CD8-positive, alpha-beta memory T cell (primary cell): ENCODE measurements at regions not wholly inside any gene's neighbourhood (a gene's known extent, or its start where the extent isn't known, plus 50 kb on each side); places are given as distances from the start of the nearest gene placed in this dataset.

Experiments used
- CTCF ChIA-PET: fragments of 350-600 bp; sonication (Branson Sonifier 250); formaldehyde crosslinking; loops from one replicate; lab custom pipeline; 2021; ENCODE audit warnings: antibody characterized with exemption; lab: Charles Lee
- POLR2A ChIA-PET: fragments of 350-600 bp; sonication (Branson Sonifier 250); formaldehyde crosslinking; loops from one replicate; lab custom pipeline; 2021; ENCODE audit warnings: antibody characterized with exemption; lab: Charles Lee
- DNase-seq, 5 donors: peaks; one replicate each; pipeline versions ENCODE4 v3.0.0 to v3.0.0-alpha.2; 2020 to 2022; ENCODE audit warnings: mixed read lengths in 1 of 5
- H3K27ac ChIP-seq: one replicate; pipeline ENCODE4 v1.7.0; 2013; ENCODE audit warnings: low read depth, mild to moderate bottlenecking, low read length, moderate library complexity
- H3K27me3 ChIP-seq: 2 replicates; pipeline ENCODE4 v1.7.0; 2013; ENCODE audit warnings: low read length, mild to moderate bottlenecking; ENCODE audit not compliant: insufficient read depth, poor library complexity, severe bottlenecking
- H3K36me3 ChIP-seq: 2 replicates; pipeline ENCODE4 v1.7.0; 2013; ENCODE audit warnings: mild to moderate bottlenecking, low read length, moderate library complexity; ENCODE audit not compliant: insufficient read depth
- H3K4me1 ChIP-seq: 2 replicates; pipeline ENCODE4 v1.7.0; 2013; ENCODE audit warnings: mild to moderate bottlenecking, low read length, moderate library complexity; ENCODE audit not compliant: insufficient read depth
- H3K4me3 ChIP-seq: 2 replicates; pipeline ENCODE4 v1.7.0; 2013; ENCODE audit warnings: mild to moderate bottlenecking, low read length
- H3K9me3 ChIP-seq: 2 replicates; pipeline ENCODE4 v1.7.0; 2013; ENCODE audit warnings: mild to moderate bottlenecking, low read length
- H3K27ac Mint-ChIP-seq, 8 donors: one replicate each; pipeline ENCODE4 v1.8.0; 2020 to 2021; ENCODE audit warnings: mixed read lengths in 8 of 8, mild to moderate bottlenecking in 6 of 8, inconsistent platforms in 3 of 8, moderate library complexity in 3 of 8
- H3K27me3 Mint-ChIP-seq, 2 donors: one replicate each; pipeline ENCODE4 v1.8.0; 2020 to 2021; ENCODE audit warnings: mixed read lengths in 2 of 2, mild to moderate bottlenecking in 1 of 2, moderate library complexity in 1 of 2
- H3K36me3 Mint-ChIP-seq, 3 donors: one replicate each; pipeline ENCODE4 v1.8.0; 2020 to 2021; ENCODE audit warnings: mixed read lengths in 3 of 3, inconsistent platforms in 1 of 3, mild to moderate bottlenecking in 1 of 3
- H3K4me1 Mint-ChIP-seq, 3 donors: one replicate each; pipeline ENCODE4 v1.8.0; 2020 to 2021; ENCODE audit warnings: mixed read lengths in 3 of 3, inconsistent platforms in 1 of 3, mild to moderate bottlenecking in 1 of 3
- H3K4me3 Mint-ChIP-seq, 7 donors: one replicate each; pipeline ENCODE4 v1.8.0; 2020 to 2021; ENCODE audit warnings: mixed read lengths in 7 of 7, mild to moderate bottlenecking in 6 of 7, moderate library complexity in 4 of 7, inconsistent platforms in 2 of 7
- H3K9me3 Mint-ChIP-seq, 5 donors: one replicate each; pipeline ENCODE4 v1.8.0; 2020 to 2022; ENCODE audit warnings: mixed read lengths in 5 of 5, mild to moderate bottlenecking in 3 of 5, moderate library complexity in 2 of 5, inconsistent platforms in 1 of 5

- Histone ChIP-seq H3K36me3 (no peaks in the 10 kb centered on the region), H3K9me3 (no peaks in the 10 kb centered on the region), H3K4me1 (no peaks in the 10 kb centered on the region), H3K4me3 (no peak overlapping the region), H3K27ac (no peak overlapping the region), H3K27me3 (no peaks in the 10 kb centered on the region)
- peaks cover 0 to 1% of the 10 kb centered on the region in 2 donors for H3K27me3 Mint-ChIP-seq
- no peak overlapping the region for H3K27ac Mint-ChIP-seq
- H3K36me3 Mint-ChIP-seq = peaks cover 0 to 4% (median 0%) of the 10 kb centered on the region in 3 donors
- ChIA-PET CTCF (no interaction called here), POLR2A (no interaction called here)
- no peaks in the 10 kb centered on the region for H3K4me1 Mint-ChIP-seq
- H3K4me3 Mint-ChIP-seq = no peak overlapping the region
- H3K9me3 Mint-ChIP-seq = no peaks in the 10 kb centered on the region
- DNase-seq = no peak
Observed at GRCh38 chrX:150018931-150019361, 80.7 kb upstream of the EOLA2 start.

GRCh38 chrX:150028692-150029091 is 90.4 kb upstream of the EOLA2 start:
- Histone ChIP-seq H3K4me3 (no peak overlapping the region), H3K9me3 (no peaks in the 10 kb centered on the region), H3K27ac (no peak overlapping the region), H3K27me3 (no peaks in the 10 kb centered on the region), H3K36me3 (no peaks in the 10 kb centered on the region), H3K4me1 (no peaks in the 10 kb centered on the region)
- ChIA-PET POLR2A (no interaction called here), CTCF (no interaction called here)
- Mint-ChIP-seq H3K4me3 (no peak overlapping the region), H3K9me3 (peaks cover 0 to 13% (median 8%) of the 10 kb centered on the region in 5 donors), H3K27me3 (peaks cover 0 to 4% of the 10 kb centered on the region in 2 donors), H3K27ac (no peak overlapping the region), H3K36me3 (peaks cover 0 to 13% (median 2%) of the 10 kb centered on the region in 3 donors), H3K4me1 (peaks cover 4 to 9% (median 8%) of the 10 kb centered on the region in 3 donors)
- DNase-seq = no peak

- Mint-ChIP-seq H3K9me3 (peaks cover 10 to 13% (median 11%) of the 10 kb centered on the region in 5 donors), H3K27me3 (peaks cover 0 to 8% of the 10 kb centered on the region in 2 donors), H3K27ac (peak overlapping the region in 1 of 8 donors; percentile 1), H3K36me3 (peaks cover 0 to 7% (median 0%) of the 10 kb centered on the region in 3 donors), H3K4me3 (no peak overlapping the region), H3K4me1 (peaks cover 4 to 9% (median 8%) of the 10 kb centered on the region in 3 donors)
- no peaks in the 10 kb centered on the region for H3K27me3 ChIP-seq
- H3K4me3 ChIP-seq = no peak overlapping the region
- no peak overlapping the region for H3K27ac ChIP-seq
- CTCF ChIA-PET = no interaction called here
- H3K36me3 ChIP-seq = no peaks in the 10 kb centered on the region
- POLR2A ChIA-PET = no interaction called here
- H3K9me3 ChIP-seq = no peaks in the 10 kb centered on the region
- DNase-seq = no peak
- no peaks in the 10 kb centered on the region for H3K4me1 ChIP-seq
Observed at GRCh38 chrX:150032742-150033141, 94.5 kb upstream of the EOLA2 start.

GRCh38 chrX:150034788-150035187 is 96.5 kb upstream of the EOLA2 start:
- Histone ChIP-seq H3K4me3 (no peak overlapping the region), H3K27me3 (no peaks in the 10 kb centered on the region), H3K36me3 (no peaks in the 10 kb centered on the region), H3K4me1 (no peaks in the 10 kb centered on the region), H3K9me3 (no peaks in the 10 kb centered on the region), H3K27ac (no peak overlapping the region)
- Mint-ChIP-seq H3K9me3 (peaks cover 4 to 13% (median 10%) of the 10 kb centered on the region in 5 donors), H3K27ac (no peak overlapping the region), H3K36me3 (peaks cover 0 to 3% (median 0%) of the 10 kb centered on the region in 3 donors), H3K27me3 (peaks cover under 1 to 9% of the 10 kb centered on the region in 2 donors), H3K4me1 (no peaks in the 10 kb centered on the region), H3K4me3 (no peak overlapping the region)
- POLR2A ChIA-PET = no interaction called here
- DNase-seq = no peak
- CTCF ChIA-PET = no interaction called here

- Mint-ChIP-seq H3K4me3 (no peak overlapping the region), H3K4me1 (no peaks in the 10 kb centered on the region), H3K27ac (no peak overlapping the region), H3K9me3 (peaks cover 4 to 13% (median 10%) of the 10 kb centered on the region in 5 donors), H3K27me3 (peaks cover 4 to 10% of the 10 kb centered on the region in 2 donors), H3K36me3 (peaks cover 0 to 3% (median 0%) of the 10 kb centered on the region in 3 donors)
- Histone ChIP-seq H3K4me1 (no peaks in the 10 kb centered on the region), H3K9me3 (no peaks in the 10 kb centered on the region), H3K36me3 (no peaks in the 10 kb centered on the region), H3K27me3 (no peaks in the 10 kb centered on the region), H3K4me3 (no peak overlapping the region), H3K27ac (no peak overlapping the region)
- ChIA-PET CTCF (no interaction called here), POLR2A (no interaction called here)
- no peak for DNase-seq
Observed at GRCh38 chrX:150035531-150035930, 97.2 kb upstream of the EOLA2 start.

- no peak for DNase-seq
- Mint-ChIP-seq H3K36me3 (peaks cover 0 to 3% (median 0%) of the 10 kb centered on the region in 3 donors), H3K9me3 (peaks cover 4 to 13% (median 10%) of the 10 kb centered on the region in 5 donors), H3K4me3 (no peak overlapping the region), H3K27me3 (peaks cover 4 to 10% of the 10 kb centered on the region in 2 donors), H3K27ac (no peak overlapping the region), H3K4me1 (no peaks in the 10 kb centered on the region)
- no peaks in the 10 kb centered on the region for H3K27me3 ChIP-seq
- ChIA-PET POLR2A (no interaction called here), CTCF (no interaction called here)
- H3K36me3 ChIP-seq = no peaks in the 10 kb centered on the region
- no peaks in the 10 kb centered on the region for H3K4me1 ChIP-seq
- H3K9me3 ChIP-seq = no peaks in the 10 kb centered on the region
- no peak overlapping the region for H3K4me3 ChIP-seq
- H3K27ac ChIP-seq = no peak overlapping the region
Observed at GRCh38 chrX:150036181-150036580, 97.9 kb upstream of the EOLA2 start.

GRCh38 chrX:150036641-150037040 is 98.3 kb upstream of the EOLA2 start:
- Histone ChIP-seq H3K4me1 (no peaks in the 10 kb centered on the region), H3K27me3 (no peaks in the 10 kb centered on the region), H3K27ac (no peak overlapping the region), H3K4me3 (no peak overlapping the region), H3K36me3 (no peaks in the 10 kb centered on the region), H3K9me3 (no peaks in the 10 kb centered on the region)
- Mint-ChIP-seq H3K27ac (no peak overlapping the region), H3K4me3 (no peak overlapping the region), H3K4me1 (no peaks in the 10 kb centered on the region), H3K27me3 (peaks cover 4 to 10% of the 10 kb centered on the region in 2 donors), H3K9me3 (peaks cover 4 to 13% (median 10%) of the 10 kb centered on the region in 5 donors), H3K36me3 (peaks cover 0 to under 1% (median 0%) of the 10 kb centered on the region in 3 donors)
- CTCF ChIA-PET = no interaction called here
- POLR2A ChIA-PET = no interaction called here
- DNase-seq = no peak

GRCh38 chrX:150037041-150037440 is 98.8 kb upstream of the EOLA2 start:
- H3K27ac Mint-ChIP-seq = no peak overlapping the region
- H3K27me3 Mint-ChIP-seq = peaks cover 4 to 10% of the 10 kb centered on the region in 2 donors

More at GRCh38 chrX:150037041-150037440, 98.8 kb upstream of the EOLA2 start:
- Histone ChIP-seq H3K27me3 (no peaks in the 10 kb centered on the region), H3K4me1 (no peaks in the 10 kb centered on the region), H3K9me3 (no peaks in the 10 kb centered on the region), H3K36me3 (no peaks in the 10 kb centered on the region), H3K4me3 (no peak overlapping the region), H3K27ac (no peak overlapping the region)
- Mint-ChIP-seq H3K4me3 (no peak overlapping the region), H3K36me3 (no peaks in the 10 kb centered on the region), H3K9me3 (peaks cover 4 to 13% (median 10%) of the 10 kb centered on the region in 5 donors), H3K4me1 (no peaks in the 10 kb centered on the region)
- DNase-seq = no peak
- CTCF ChIA-PET = no interaction called here
- POLR2A ChIA-PET = no interaction called here
